ENCODE measurements at regions not wholly inside any gene's neighbourhood (a gene's known extent, or its start where the extent isn't known, plus 50 kb on each side); places are given as distances from the start of the nearest gene placed in this dataset.

DNA sequence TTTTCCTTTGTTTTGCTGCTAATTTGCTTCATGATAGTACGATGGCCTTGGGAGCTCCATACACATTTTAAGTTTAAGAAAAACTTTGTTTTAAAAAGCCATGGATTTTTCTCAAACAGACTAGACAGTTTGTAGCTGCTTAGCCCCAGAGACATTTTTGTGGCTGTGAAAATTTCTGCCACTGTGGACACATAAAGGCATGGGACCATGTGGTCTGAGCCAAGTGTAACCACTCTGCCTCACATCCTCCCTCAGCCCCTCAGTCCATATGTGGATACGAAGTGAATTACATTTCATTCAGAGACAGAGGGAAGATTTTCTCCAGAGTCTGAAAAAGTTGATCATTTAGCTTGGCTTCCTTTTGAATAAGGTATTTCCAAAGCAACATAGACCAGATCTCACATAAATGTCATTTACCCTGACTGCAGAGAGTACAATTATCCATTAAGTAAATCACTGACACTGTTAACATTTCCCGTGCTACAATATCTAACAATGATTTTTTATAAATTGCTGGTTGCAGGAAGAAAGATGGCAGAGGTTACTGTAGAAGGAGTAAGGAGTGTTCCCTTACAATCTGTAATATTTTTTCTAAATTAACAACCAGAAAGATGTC, 87.4 kb downstream of the GJA1 start:
- no peaks in the 10 kb centered on the region for H3K4me1 ChIP-seq (ENCODE audit: control insufficient read depth in 4 of 4, insufficient read depth in 4 of 4, low read length in 3 of 4)
- H3K4me3 ChIP-seq (ENCODE audit: low read depth in 1 of 3, low read length in 3 of 3): no peak overlapping the region
- no peak for DNase-seq (ENCODE audit: low spot score)
- H3K27ac ChIP-seq (ENCODE audit: low read depth in 1 of 2, low read length in 2 of 2): peak overlapping the region in 1 of 2 donors; percentile 5
- no peak for TF ChIP-seq HNF4A (conservative IDR thresholded peaks at IDR 0.05)
- TF ChIP-seq, protein P1, sequence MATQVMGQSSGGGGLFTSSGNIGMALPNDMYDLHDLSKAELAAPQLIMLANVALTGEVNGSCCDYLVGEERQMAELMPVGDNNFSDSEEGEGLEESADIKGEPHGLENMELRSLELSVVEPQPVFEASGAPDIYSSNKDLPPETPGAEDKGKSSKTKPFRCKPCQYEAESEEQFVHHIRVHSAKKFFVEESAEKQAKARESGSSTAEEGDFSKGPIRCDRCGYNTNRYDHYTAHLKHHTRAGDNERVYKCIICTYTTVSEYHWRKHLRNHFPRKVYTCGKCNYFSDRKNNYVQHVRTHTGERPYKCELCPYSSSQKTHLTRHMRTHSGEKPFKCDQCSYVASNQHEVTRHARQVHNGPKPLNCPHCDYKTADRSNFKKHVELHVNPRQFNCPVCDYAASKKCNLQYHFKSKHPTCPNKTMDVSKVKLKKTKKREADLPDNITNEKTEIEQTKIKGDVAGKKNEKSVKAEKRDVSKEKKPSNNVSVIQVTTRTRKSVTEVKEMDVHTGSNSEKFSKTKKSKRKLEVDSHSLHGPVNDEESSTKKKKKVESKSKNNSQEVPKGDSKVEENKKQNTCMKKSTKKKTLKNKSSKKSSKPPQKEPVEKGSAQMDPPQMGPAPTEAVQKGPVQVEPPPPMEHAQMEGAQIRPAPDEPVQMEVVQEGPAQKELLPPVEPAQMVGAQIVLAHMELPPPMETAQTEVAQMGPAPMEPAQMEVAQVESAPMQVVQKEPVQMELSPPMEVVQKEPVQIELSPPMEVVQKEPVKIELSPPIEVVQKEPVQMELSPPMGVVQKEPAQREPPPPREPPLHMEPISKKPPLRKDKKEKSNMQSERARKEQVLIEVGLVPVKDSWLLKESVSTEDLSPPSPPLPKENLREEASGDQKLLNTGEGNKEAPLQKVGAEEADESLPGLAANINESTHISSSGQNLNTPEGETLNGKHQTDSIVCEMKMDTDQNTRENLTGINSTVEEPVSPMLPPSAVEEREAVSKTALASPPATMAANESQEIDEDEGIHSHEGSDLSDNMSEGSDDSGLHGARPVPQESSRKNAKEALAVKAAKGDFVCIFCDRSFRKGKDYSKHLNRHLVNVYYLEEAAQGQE (IDR thresholded peaks at IDR 0.05): no peak
- TF ChIP-seq, protein P2, sequence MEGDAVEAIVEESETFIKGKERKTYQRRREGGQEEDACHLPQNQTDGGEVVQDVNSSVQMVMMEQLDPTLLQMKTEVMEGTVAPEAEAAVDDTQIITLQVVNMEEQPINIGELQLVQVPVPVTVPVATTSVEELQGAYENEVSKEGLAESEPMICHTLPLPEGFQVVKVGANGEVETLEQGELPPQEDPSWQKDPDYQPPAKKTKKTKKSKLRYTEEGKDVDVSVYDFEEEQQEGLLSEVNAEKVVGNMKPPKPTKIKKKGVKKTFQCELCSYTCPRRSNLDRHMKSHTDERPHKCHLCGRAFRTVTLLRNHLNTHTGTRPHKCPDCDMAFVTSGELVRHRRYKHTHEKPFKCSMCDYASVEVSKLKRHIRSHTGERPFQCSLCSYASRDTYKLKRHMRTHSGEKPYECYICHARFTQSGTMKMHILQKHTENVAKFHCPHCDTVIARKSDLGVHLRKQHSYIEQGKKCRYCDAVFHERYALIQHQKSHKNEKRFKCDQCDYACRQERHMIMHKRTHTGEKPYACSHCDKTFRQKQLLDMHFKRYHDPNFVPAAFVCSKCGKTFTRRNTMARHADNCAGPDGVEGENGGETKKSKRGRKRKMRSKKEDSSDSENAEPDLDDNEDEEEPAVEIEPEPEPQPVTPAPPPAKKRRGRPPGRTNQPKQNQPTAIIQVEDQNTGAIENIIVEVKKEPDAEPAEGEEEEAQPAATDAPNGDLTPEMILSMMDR (IDR thresholded peaks at IDR 0.05; ENCODE audit: low read depth, low read length, missing input control): no peak
- H3K27me3 ChIP-seq (ENCODE audit: control insufficient read depth in 4 of 4, insufficient read depth in 4 of 4, low read length in 3 of 4): no peaks in the 10 kb centered on the region
- no peak overlapping the region for H3K9ac ChIP-seq (ENCODE audit: low read depth in 1 of 2, low read length in 2 of 2)
- H3K9me3 ChIP-seq (ENCODE audit: control insufficient read depth in 4 of 4, low read length in 3 of 4): no peaks in the 10 kb centered on the region
- WGBS: 64% methylated on average over 3 of the region's 3 CpGs
- H3K36me3 ChIP-seq (ENCODE audit: control insufficient read depth in 4 of 4, insufficient read depth in 3 of 4, low read depth in 1 of 4, low read length in 3 of 4): no peaks in the 10 kb centered on the region

DNA sequence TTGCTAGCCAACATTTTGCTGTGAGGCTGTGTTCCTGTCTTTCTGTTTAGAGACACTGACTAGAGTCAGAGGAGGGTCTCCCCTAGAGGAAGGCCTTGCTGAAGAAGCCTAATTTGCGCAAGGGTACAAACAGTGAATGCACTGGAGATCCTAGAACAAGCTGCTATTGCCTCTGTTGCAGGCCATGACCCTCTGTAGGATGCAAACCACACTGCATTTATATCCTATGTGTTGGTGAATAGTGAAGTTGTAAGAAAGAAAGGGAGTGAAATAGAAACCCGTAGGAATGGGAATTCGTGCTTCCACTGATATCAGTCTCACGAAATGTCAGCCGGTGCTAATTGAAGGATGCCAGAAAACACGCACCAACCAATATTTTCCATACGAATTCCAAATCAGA, 88.2 kb downstream of the GJA1 start:
- Histone ChIP-seq H3K4me3 (ENCODE audit: low read depth in 1 of 3, low read length in 3 of 3) (no peak overlapping the region), H3K4me1 (ENCODE audit: control insufficient read depth in 4 of 4, insufficient read depth in 4 of 4, low read length in 3 of 4) (no peaks in the 10 kb centered on the region), H3K27me3 (ENCODE audit: control insufficient read depth in 4 of 4, insufficient read depth in 4 of 4, low read length in 3 of 4) (no peaks in the 10 kb centered on the region), H3K9ac (ENCODE audit: low read depth in 1 of 2, low read length in 2 of 2) (no peak overlapping the region), H3K9me3 (ENCODE audit: control insufficient read depth in 4 of 4, low read length in 3 of 4) (no peaks in the 10 kb centered on the region), H3K36me3 (ENCODE audit: control insufficient read depth in 4 of 4, insufficient read depth in 3 of 4, low read depth in 1 of 4, low read length in 3 of 4) (no peaks in the 10 kb centered on the region), H3K27ac (ENCODE audit: low read depth in 1 of 2, low read length in 2 of 2) (no peak overlapping the region)
- no peak for DNase-seq (ENCODE audit: low spot score)
- WGBS: 82% methylated on average over 7 of the region's 7 CpGs
- TF ChIP-seq TAF1 (conservative IDR thresholded peaks at IDR 0.05) (no peak), RAD21 (IDR thresholded peaks at IDR 0.05) (no peak), HNF4G (IDR thresholded peaks at IDR 0.05) (no peak), FOXA1 (IDR thresholded peaks at IDR 0.05) (no peak), GABPA (IDR thresholded peaks at IDR 0.05 in 1 of 2, conservative IDR thresholded peaks at IDR 0.05 in 1 of 2) (no peak), SP1 (IDR thresholded peaks at IDR 0.05) (no peak)
- TF ChIP-seq, protein P3, sequence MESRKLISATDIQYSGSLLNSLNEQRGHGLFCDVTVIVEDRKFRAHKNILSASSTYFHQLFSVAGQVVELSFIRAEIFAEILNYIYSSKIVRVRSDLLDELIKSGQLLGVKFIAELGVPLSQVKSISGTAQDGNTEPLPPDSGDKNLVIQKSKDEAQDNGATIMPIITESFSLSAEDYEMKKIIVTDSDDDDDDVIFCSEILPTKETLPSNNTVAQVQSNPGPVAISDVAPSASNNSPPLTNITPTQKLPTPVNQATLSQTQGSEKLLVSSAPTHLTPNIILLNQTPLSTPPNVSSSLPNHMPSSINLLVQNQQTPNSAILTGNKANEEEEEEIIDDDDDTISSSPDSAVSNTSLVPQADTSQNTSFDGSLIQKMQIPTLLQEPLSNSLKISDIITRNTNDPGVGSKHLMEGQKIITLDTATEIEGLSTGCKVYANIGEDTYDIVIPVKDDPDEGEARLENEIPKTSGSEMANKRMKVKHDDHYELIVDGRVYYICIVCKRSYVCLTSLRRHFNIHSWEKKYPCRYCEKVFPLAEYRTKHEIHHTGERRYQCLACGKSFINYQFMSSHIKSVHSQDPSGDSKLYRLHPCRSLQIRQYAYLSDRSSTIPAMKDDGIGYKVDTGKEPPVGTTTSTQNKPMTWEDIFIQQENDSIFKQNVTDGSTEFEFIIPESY (IDR thresholded peaks at IDR 0.05): no peak
- TF ChIP-seq, protein P1 (IDR thresholded peaks at IDR 0.05): no peak

Measured in liver (tissue), 8 donors.